NB4 (cell line): ENCODE measurements at regions not wholly inside any gene's neighbourhood (a gene's known extent, or its start where the extent isn't known, plus 50 kb on each side); places are given as distances from the start of the nearest gene placed in this dataset.

Source experiments
- DNase-seq: peaks from one replicate; pipeline ENCODE4 v3.0.0; 2010; ENCODE audit warnings: low read depth
- H3K4me3 ChIP-seq: one replicate; pipeline ENCODE4 v1.5.1; 2011; ENCODE audit warnings: mild to moderate bottlenecking, low read depth, low read length, moderate library complexity
- CTCF ChIP-seq: IDR thresholded peaks from one replicate; pipeline ENCODE4 v1.5.1; 2012; ENCODE audit warnings: low read depth, low read length
- MAX ChIP-seq: IDR thresholded peaks from 2 replicates; pipeline ENCODE4 v1.6.1; 2011; ENCODE audit warnings: low read depth, low read length
- MYC ChIP-seq: IDR thresholded peaks from 2 replicates; pipeline ENCODE4 v1.6.1; 2011; ENCODE audit warnings: low read depth, low read length
- POLR2A ChIP-seq: IDR thresholded peaks from 2 replicates; pipeline ENCODE4 v1.6.1; 2011; ENCODE audit warnings: mild to moderate bottlenecking; ENCODE audit not compliant: insufficient read length; ENCODE audit errors: extremely low read depth

- H3K4me3 ChIP-seq: no peak overlapping the region
- DNase-seq: peak; percentile 29
- no peak for TF ChIP-seq POLR2A
- no peak for TF ChIP-seq CTCF
- no peak for TF ChIP-seq MAX
- no peak for TF ChIP-seq MYC
Observed at GRCh38 chr2:195313962-195314361, 343.1 kb upstream of the SLC39A10 start.

GRCh38 chr2:195312662-195313061 is 344.4 kb upstream of the SLC39A10 start:
- DNase-seq: peak; percentile 61
- no peak overlapping the region for H3K4me3 ChIP-seq
- TF ChIP-seq MAX (no peak), POLR2A (no peak), CTCF (no peak), MYC (no peak)

GRCh38 chr2:195308163-195308562 is 348.9 kb upstream of the SLC39A10 start:
- H3K4me3 ChIP-seq: no peak overlapping the region
- TF ChIP-seq CTCF (no peak), MYC (no peak), MAX (no peak), POLR2A (no peak)
- DNase-seq: no peak

GRCh38 chr2:195307751-195308150 is 349.3 kb upstream of the SLC39A10 start:
- DNase-seq: no peak
- TF ChIP-seq POLR2A: no peak
- TF ChIP-seq MYC: no peak
- TF ChIP-seq MAX: no peak
- no peak for TF ChIP-seq CTCF
- H3K4me3 ChIP-seq: no peak overlapping the region

- TF ChIP-seq MAX: no peak
- no peak for TF ChIP-seq MYC
- TF ChIP-seq CTCF: no peak
- TF ChIP-seq POLR2A: no peak
- no peak overlapping the region for H3K4me3 ChIP-seq
- peak; percentile 42 for DNase-seq
Observed at GRCh38 chr2:195304310-195304709, 352.7 kb upstream of the SLC39A10 start.

- no peak overlapping the region for H3K4me3 ChIP-seq
- TF ChIP-seq POLR2A (no peak), MAX (no peak), MYC (no peak), CTCF (no peak)
- no peak for DNase-seq
Observed at GRCh38 chr2:195300631-195301030, 356.4 kb upstream of the SLC39A10 start.
